Ishikawa (cell line): ENCODE measurements at regions not wholly inside any gene's neighbourhood (a gene's known extent, or its start where the extent isn't known, plus 50 kb on each side); places are given as distances from the start of the nearest gene placed in this dataset.

Experiments
- CEBPB ChIP-seq: IDR thresholded peaks from 2 replicates; pipeline ENCODE4 v1.6.1; 2012
- EGR1 ChIP-seq: IDR thresholded peaks from 2 replicates; pipeline ENCODE4 v1.6.1; 2012
- EP300 ChIP-seq: IDR thresholded peaks from 2 replicates; pipeline ENCODE4 v1.6.1; 2012; ENCODE audit warnings: borderline replicate concordance
- FOXM1 ChIP-seq: IDR thresholded peaks from 2 replicates; pipeline ENCODE4 v1.6.1; 2012; ENCODE audit warnings: low read depth, borderline replicate concordance
- NFIC ChIP-seq: IDR thresholded peaks from 2 replicates; pipeline ENCODE4 v1.6.1; 2012
- RAD21 ChIP-seq: IDR thresholded peaks from 2 replicates; pipeline ENCODE4 v1.6.1; 2012; ENCODE audit warnings: low read depth
- TAF1 ChIP-seq: IDR thresholded peaks from 2 replicates; pipeline ENCODE4 v1.6.1; 2012; ENCODE audit warnings: low read depth, mild to moderate bottlenecking
- TCF12 ChIP-seq: IDR thresholded peaks from 2 replicates; pipeline ENCODE4 v1.6.1; 2012; ENCODE audit warnings: low read depth
- TEAD4 ChIP-seq: IDR thresholded peaks from 2 replicates; pipeline ENCODE4 v1.6.1; 2012
- YY1 ChIP-seq: IDR thresholded peaks from 2 replicates; pipeline ENCODE4 v1.6.1; 2012; ENCODE audit warnings: low read depth
- TF ChIP-seq, protein P1 (sequence below): IDR thresholded peaks from 2 replicates; pipeline ENCODE4 v1.6.1; 2012
- TF ChIP-seq, protein P2 (sequence below): IDR thresholded peaks from 2 replicates; pipeline ENCODE4 v1.6.1; 2012; ENCODE audit warnings: low read depth, mild to moderate bottlenecking
- TF ChIP-seq, protein P3 (sequence below): IDR thresholded peaks from 2 replicates; pipeline ENCODE4 v1.6.1; 2012

DNA sequence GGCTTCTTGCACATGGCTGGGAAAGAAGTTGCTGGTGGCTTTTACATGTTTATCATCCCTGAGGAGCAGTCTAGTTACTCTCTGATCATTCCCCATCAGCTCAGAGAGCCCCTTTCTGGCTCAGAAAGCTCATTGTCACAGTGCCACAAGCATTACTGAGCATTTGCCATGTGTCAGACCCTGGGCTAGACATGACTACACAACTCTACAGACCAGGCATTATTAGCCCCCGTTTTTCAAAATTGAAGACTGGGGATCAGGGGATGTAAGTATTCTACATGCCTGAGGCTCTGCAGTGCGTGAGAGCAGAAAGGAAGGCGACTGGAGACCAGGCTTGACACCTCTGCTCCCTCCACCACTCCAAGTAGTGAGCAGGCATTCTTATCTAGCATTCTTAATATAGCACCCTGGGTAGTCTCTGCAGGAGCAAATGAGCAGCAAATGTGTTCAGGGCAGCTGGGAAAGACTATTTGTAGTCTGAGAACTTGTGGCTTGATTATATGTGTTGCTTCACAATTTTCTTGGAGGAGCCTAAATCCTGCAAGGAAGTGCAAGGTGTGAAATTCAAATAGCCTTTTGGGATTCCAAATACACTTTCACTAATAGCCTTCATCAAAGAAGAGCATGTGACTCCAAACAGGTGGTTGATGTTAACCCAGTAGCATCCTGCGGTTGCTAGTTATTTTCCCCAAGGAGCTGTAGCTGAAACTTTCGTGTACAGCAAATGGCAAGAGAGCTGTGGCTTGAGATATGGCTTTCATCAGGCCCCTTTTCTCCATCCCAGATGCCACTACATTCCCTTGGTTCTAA is 143.2 kb downstream of the DDX1 start:
- TF ChIP-seq YY1: no peak
- TF ChIP-seq, protein P1, sequence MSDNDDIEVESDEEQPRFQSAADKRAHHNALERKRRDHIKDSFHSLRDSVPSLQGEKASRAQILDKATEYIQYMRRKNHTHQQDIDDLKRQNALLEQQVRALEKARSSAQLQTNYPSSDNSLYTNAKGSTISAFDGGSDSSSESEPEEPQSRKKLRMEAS: peak; percentile 3; the same call in 1 of the 2 replicates
- no peak for TF ChIP-seq RAD21
- TF ChIP-seq EP300: no peak
- TF ChIP-seq, protein P2, sequence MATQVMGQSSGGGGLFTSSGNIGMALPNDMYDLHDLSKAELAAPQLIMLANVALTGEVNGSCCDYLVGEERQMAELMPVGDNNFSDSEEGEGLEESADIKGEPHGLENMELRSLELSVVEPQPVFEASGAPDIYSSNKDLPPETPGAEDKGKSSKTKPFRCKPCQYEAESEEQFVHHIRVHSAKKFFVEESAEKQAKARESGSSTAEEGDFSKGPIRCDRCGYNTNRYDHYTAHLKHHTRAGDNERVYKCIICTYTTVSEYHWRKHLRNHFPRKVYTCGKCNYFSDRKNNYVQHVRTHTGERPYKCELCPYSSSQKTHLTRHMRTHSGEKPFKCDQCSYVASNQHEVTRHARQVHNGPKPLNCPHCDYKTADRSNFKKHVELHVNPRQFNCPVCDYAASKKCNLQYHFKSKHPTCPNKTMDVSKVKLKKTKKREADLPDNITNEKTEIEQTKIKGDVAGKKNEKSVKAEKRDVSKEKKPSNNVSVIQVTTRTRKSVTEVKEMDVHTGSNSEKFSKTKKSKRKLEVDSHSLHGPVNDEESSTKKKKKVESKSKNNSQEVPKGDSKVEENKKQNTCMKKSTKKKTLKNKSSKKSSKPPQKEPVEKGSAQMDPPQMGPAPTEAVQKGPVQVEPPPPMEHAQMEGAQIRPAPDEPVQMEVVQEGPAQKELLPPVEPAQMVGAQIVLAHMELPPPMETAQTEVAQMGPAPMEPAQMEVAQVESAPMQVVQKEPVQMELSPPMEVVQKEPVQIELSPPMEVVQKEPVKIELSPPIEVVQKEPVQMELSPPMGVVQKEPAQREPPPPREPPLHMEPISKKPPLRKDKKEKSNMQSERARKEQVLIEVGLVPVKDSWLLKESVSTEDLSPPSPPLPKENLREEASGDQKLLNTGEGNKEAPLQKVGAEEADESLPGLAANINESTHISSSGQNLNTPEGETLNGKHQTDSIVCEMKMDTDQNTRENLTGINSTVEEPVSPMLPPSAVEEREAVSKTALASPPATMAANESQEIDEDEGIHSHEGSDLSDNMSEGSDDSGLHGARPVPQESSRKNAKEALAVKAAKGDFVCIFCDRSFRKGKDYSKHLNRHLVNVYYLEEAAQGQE: no peak
- TF ChIP-seq, protein P3, sequence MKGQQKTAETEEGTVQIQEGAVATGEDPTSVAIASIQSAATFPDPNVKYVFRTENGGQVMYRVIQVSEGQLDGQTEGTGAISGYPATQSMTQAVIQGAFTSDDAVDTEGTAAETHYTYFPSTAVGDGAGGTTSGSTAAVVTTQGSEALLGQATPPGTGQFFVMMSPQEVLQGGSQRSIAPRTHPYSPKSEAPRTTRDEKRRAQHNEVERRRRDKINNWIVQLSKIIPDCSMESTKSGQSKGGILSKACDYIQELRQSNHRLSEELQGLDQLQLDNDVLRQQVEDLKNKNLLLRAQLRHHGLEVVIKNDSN: no peak
- TF ChIP-seq FOXM1: no peak
- TF ChIP-seq TAF1: no peak
- no peak for TF ChIP-seq CEBPB
- no peak for TF ChIP-seq EGR1
- no peak for TF ChIP-seq TEAD4
- no peak for TF ChIP-seq TCF12
- no peak for TF ChIP-seq NFIC
